Type B pancreatic cell (in vitro differentiated cells): ENCODE measurements at regions not wholly inside any gene's neighbourhood (a gene's known extent, or its start where the extent isn't known, plus 50 kb on each side); places are given as distances from the start of the nearest gene placed in this dataset.

ENCODE experiments used
- DNase-seq: peaks from one replicate; pipeline ENCODE4 v3.0.0; 2021; ENCODE audit warnings: mixed read lengths; ENCODE audit not compliant: unreplicated experiment; ENCODE audit errors: extremely low spot score
- H3K27ac Mint-ChIP-seq: 2 replicates; pipeline ENCODE4 v1.8.0; 2021; ENCODE audit warnings: mild to moderate bottlenecking, mixed read lengths
- H3K27me3 Mint-ChIP-seq: 2 replicates; pipeline ENCODE4 v1.8.0; 2021; ENCODE audit warnings: mixed read lengths
- H3K36me3 Mint-ChIP-seq: 2 replicates; pipeline ENCODE4 v1.8.0; 2021; ENCODE audit warnings: mixed read lengths
- H3K4me1 Mint-ChIP-seq: one replicate; pipeline ENCODE4 v1.8.0; 2021; ENCODE audit warnings: mixed read lengths; ENCODE audit not compliant: unreplicated experiment
- H3K4me3 Mint-ChIP-seq: 2 replicates; pipeline ENCODE4 v1.8.0; 2021; ENCODE audit warnings: mild to moderate bottlenecking, mixed read lengths
- H3K9me3 Mint-ChIP-seq: 2 replicates; pipeline ENCODE4 v1.8.0; 2021; ENCODE audit warnings: mixed read lengths
- TF ChIP-seq, protein P1 (sequence below): fragments of 200-600 bp; sonication (generic); conservative IDR thresholded peaks from 2 replicates; pipeline ENCODE4 v1.5.0; 2021; ENCODE audit warnings: antibody characterized with exemption, mild to moderate bottlenecking

DNA sequence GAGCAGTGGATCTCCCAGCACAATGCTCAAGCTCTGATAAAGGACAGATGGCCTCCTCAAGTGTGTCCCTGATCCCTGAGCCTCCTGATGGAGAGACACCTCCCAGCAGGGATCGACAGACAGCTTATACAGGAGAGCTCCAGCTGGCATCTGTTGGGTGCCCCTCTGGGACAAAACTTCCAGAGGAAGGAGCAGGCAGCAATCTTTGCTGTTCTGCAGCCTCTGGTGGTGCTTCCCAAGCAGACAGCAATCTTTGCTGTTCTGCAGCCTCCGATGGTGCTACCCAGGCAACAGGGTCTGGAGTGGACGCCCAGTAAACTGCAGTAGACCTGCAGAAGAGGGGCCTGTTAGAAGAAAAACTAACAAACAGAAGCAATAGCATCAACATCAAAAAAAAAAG, 349.3 kb upstream of the SPRY2 start:
- Mint-ChIP-seq H3K9me3 (peaks cover 11% of the 10 kb centered on the region), H3K36me3 (no peaks in the 10 kb centered on the region), H3K27ac (no peak overlapping the region), H3K4me1 (no peaks in the 10 kb centered on the region), H3K27me3 (no peaks in the 10 kb centered on the region), H3K4me3 (no peak overlapping the region)
- DNase-seq, result no peak
- TF ChIP-seq, protein P1, sequence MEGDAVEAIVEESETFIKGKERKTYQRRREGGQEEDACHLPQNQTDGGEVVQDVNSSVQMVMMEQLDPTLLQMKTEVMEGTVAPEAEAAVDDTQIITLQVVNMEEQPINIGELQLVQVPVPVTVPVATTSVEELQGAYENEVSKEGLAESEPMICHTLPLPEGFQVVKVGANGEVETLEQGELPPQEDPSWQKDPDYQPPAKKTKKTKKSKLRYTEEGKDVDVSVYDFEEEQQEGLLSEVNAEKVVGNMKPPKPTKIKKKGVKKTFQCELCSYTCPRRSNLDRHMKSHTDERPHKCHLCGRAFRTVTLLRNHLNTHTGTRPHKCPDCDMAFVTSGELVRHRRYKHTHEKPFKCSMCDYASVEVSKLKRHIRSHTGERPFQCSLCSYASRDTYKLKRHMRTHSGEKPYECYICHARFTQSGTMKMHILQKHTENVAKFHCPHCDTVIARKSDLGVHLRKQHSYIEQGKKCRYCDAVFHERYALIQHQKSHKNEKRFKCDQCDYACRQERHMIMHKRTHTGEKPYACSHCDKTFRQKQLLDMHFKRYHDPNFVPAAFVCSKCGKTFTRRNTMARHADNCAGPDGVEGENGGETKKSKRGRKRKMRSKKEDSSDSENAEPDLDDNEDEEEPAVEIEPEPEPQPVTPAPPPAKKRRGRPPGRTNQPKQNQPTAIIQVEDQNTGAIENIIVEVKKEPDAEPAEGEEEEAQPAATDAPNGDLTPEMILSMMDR, result no peak

DNA sequence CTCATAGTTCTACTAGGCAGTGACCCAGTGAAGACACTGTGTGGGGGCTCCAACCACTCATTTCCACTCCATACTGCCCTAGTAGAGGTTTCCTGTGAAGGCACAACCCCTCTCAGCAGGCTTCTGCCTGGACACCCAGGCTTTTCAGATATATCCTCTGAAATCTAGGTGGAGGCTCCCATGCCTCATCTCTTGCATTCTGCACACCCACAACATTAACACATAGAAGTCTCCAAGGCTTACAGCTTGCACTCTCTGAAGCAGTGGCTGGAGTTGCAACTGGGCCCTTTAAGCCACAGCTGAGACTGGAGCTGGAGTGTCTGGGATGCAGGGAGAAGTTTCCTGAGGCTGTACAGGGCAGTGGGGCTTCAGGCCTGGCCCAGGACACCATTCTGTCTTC, 347.7 kb upstream of the SPRY2 start:
- Mint-ChIP-seq H3K4me1 (peaks cover 4% of the 10 kb centered on the region), H3K27ac (no peak overlapping the region), H3K4me3 (no peak overlapping the region), H3K9me3 (peaks cover 6% of the 10 kb centered on the region), H3K27me3 (no peaks in the 10 kb centered on the region), H3K36me3 (no peaks in the 10 kb centered on the region)
- TF ChIP-seq, protein P1, result no peak
- no peak for DNase-seq

DNA sequence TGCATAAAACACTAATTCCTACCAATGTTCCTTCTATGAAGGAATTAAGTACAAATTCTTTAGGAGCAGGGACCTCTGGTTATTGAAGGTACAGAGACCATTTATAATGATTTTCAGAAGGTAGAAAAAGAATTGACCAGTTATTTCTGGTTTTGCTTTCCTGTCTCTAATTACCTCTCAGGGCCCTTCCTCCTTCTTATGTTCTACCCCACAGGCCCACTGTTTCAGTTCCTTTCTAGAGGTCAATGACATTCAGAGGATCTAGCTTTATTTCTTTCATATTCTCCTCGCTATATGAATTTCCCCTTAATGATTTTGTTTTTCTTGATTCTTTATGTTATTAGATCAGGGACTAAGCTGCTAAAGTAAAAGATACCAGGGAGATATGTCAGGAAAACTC, 345.0 kb upstream of the SPRY2 start:
- H3K9me3 Mint-ChIP-seq, result peaks cover 9% of the 10 kb centered on the region
- H3K27me3 Mint-ChIP-seq, result no peaks in the 10 kb centered on the region
- H3K4me1 Mint-ChIP-seq, result peaks cover 4% of the 10 kb centered on the region
- no peak overlapping the region for H3K27ac Mint-ChIP-seq
- H3K36me3 Mint-ChIP-seq, result no peaks in the 10 kb centered on the region
- H3K4me3 Mint-ChIP-seq, result no peak overlapping the region
- TF ChIP-seq, protein P1, result no peak
- no peak for DNase-seq

DNA sequence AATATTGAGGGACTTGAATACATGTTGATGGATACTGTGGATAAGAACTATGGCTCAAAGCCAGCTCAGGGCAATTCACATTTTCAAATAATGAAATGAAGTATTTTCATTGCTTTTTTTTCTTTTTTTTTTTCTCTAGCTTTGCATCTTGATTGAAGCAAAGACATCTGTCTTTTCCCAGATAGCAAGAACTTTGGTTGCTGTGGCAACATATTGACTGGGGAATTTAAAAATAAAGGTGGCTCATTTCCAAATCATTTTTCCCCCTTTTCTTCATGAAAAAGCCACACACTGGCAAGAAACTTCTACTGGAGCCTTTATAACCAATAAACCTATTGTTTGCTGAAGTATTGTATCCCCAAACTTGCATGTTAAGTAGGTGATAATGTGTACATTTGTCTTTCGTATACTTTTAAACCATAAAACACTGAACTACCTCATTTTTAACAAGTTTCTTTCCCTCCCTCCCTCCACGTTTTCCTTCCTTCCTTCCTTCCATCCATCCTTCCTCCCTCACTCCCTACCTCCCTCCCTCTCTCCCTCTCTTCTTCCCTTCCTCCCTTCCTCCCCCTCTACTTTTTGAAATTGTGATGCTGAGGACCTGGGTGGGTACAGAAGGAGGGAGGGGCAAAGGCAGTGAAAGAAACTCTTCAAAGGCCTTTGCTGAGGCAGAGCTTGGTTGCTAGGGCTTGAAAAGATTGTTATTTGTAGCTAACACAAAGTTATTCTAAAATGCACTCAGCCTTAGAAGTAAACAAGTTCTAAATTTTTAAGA, 343.5 kb upstream of the SPRY2 start:
- no peak overlapping the region for H3K27ac Mint-ChIP-seq
- no peak overlapping the region for H3K4me3 Mint-ChIP-seq
- DNase-seq, result no peak
- no peaks in the 10 kb centered on the region for H3K27me3 Mint-ChIP-seq
- peaks cover 6% of the 10 kb centered on the region for H3K9me3 Mint-ChIP-seq
- peaks cover 4% of the 10 kb centered on the region for H3K4me1 Mint-ChIP-seq
- no peaks in the 10 kb centered on the region for H3K36me3 Mint-ChIP-seq
- TF ChIP-seq, protein P1, result no peak

DNA sequence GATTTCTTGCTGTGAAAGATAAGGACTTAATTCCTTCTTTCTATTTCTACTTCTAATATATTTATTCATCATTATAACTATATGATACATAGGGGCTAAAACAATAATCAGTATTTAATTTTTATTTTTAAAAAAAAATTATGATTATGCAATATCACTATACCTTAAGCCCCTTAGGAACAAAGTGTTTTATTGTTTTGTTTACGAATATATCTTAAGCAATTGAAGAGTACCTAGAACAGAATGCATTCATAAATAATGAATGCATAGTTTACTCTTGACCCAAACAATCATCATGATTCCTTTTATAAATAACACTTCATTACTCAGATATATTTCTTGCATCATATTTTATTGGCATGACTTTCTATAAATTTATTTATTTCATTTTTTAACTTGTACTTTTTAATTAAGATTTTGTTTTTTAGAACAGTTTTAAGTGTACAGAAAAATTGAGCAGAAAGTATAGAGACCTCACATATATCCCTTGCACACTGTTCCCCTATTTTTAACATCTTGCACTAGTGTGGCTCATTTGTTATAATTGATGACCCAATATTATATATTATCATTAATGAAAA, 339.9 kb upstream of the SPRY2 start:
- Mint-ChIP-seq H3K9me3 (peaks cover 17% of the 10 kb centered on the region), H3K27ac (no peak overlapping the region), H3K27me3 (no peaks in the 10 kb centered on the region), H3K36me3 (no peaks in the 10 kb centered on the region), H3K4me1 (peaks cover 4% of the 10 kb centered on the region), H3K4me3 (no peak overlapping the region)
- TF ChIP-seq, protein P1, result no peak
- DNase-seq, result no peak
